Activated CD8-positive, alpha-beta memory T cell treated with anti-CD3 and anti-CD28 coated beads, Interleukin-2, amount 50 U/mL, for 48 hours (primary cell): ENCODE measurements at regions not wholly inside any gene's neighbourhood (a gene's known extent, or its start where the extent isn't known, plus 50 kb on each side); places are given as distances from the start of the nearest gene placed in this dataset.

Experiments
- DNase-seq: peaks from one replicate; pipeline ENCODE4 v3.0.0-alpha.2; 2020

DNA sequence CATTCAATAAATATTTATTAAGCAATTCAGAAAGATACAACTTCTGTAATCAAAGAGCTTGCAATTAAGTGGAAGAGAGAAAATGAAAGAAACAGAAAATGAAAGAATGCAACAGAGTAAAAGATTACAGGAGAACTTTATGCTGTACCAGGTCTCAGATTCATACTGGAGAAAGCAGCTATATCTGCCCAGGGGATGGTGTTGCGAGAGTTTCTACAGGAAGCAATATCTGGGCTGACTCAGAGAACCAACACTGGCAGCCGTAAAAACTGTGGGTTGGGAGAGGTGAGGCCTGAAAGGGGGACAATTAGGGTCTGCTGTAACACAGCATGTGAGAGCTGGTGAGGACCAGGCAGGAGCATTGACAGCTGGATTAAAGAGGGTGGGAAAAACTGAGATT lies 256.7 kb upstream of the TCF21 start:
- no peak for DNase-seq

DNA sequence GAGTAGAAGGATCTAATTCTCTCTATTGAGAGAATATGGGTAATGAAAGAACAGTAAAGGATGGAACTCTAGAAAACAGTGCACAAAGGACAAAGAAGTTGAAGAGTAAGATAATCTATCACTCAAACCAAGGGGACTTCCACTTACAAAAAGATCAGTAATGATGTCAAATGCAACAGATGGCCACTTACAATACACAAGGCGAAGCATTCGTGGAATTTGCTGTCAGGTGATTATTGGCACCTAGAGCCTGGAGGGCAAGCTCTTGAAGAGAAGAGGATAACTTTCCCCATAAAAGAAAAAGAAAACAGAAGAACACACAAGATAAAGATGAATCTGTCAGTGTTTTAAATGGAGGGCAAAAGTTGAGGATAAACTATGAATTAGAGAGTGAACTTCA lies 256.0 kb upstream of the TCF21 start:
- DNase-seq = no peak

GRCh38 chr6:133634474-133634873 lies 254.4 kb upstream of the TCF21 start:
- DNase-seq = no peak

DNA sequence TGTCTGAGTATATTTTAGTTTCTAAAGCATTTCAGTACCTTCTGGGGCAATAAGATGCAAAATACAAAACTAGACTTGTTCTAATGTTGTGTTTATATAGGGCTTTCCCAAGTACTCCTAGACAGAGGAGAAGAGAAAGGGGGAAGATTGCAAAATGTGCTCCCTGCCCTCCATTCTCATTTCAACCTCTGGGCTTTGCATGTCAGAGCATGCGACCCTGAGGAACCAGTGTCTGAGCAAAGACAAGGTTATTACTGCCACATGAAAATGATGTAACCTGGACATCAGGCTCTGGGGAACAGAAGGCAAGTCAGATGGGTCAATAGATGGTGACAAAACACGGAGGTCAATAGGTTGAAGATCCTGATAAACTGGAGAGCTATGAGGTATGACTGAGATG lies 253.5 kb upstream of the TCF21 start:
- DNase-seq = no peak

DNA sequence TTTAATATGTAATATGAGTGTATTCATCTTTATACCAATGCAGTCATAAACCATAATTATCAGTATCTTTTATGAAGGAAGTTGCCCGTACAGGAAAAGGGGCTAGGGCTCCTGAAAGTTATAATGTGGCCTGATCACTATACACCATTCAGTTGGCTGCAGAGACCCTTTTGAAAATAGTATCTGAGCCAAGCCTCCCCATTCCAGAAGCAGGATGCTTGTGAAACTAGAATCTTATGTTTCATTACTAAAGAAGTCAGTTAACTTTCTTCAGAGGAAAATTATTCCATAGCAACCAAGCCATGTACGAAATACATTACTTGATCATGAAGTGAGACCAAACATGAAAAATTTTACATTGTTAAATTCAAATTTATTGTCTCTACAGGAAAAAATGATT lies 251.5 kb upstream of the TCF21 start:
- no peak for DNase-seq

GRCh38 chr6:133637874-133638273 lies 251.0 kb upstream of the TCF21 start:
- DNase-seq = no peak

- no peak for DNase-seq
These were observed 247.8 kb upstream of the TCF21 start for GRCh38 chr6:133641104-133641503.

DNA sequence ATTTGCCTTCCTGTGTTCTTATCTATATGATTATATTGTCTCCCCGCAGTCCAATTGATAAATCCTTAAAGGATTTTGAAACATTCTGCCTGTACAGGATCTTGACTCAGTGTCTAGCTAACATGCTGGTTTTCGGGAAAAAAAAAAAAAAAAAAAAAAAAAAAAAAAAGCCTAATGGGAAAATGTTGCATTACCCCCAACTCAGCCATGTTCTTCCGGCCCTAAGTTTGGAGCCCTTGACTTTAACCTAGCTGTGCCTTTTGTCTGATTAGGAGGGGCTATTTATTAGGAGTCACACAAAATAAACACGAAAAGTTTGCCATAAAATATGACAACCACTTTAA lies 244.4 kb upstream of the TCF21 start:
- DNase-seq = no peak

DNA sequence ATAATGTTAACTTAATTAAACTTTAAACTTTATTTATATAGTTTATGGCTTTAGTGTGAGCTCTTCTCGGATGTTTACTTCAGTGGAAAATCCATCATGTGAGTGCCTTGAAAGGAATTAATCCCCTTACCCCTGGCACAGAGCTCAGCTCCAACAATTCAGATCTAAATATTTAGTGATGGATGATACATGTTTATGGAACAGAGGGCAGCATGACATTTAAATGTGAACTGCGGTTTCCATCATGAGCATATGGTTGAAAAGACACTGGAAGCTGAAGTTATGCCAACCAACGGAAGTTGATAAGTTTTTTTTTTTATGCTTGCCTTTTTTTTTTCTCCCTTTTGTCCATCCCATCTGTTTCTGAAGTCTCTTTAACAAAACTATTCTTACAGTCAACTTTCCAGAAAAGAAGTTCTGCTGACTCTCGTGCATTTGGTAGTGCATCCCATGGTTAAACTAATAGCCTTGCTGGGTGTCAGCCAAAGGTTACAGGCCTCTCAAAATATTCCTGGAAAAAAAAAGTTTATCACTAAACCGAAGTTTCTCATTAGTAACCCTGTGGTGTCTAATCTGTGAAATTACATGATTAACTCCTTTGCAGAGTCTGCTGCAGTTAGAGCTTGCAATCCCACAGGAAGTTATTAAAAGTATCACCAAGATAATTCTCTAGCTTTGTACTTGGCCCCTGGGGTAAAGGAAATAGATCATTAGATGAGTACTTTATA lies 243.9 kb upstream of the TCF21 start:
- no peak for DNase-seq

DNA sequence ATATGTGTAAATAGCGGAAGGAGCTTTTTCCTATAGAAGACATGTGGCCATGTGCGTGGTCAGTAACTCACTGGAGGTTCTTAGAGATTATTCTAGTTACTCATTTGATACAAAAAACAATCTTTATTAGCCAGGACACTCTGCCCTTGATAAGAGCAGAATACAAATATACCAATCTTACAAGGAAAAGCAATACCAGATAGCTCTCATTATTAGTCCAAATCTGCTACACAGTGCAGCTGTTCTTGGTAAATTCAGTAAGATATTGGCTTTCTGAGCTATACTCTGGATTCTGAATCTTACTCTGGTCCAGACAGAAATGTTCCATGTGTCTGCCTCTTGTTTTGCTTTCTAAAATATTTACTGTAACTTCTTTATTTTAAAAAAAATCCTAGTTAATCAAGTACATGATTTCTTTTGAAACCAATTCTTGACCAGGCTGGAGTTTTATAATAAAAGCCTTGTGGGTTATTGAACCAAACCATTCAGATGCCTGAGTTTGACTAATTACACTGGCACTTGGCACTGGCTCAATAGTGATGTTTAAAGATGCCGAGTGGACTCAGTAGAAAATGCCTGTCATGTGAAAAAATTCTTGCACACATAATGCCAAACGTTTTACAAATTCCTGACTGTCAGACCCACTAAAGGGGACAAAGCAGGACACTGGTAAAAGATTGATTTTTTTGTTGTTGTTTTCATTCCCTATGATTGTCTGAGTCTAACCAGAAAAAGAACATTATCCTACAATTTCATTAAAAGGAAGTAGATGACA lies 242.8 kb upstream of the TCF21 start:
- DNase-seq = no peak

DNA sequence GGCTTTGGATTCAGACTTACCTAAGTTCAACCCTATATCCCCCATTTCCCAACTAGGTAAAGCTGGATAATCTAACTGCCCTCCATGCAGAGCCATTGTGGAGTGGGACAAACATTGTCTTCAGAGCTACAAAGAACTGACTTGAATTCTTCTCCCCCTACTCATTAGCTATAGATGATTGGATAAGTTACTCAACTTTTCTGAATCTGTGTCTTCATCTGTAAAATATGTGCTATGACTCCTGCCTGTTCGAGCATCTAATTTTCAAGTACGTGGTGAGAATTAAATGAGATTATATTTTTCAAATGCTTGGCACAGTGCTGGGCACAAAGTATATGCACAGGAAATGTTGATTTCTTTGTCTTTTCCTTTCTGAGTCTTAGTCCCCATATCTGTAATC lies 240.3 kb upstream of the TCF21 start:
- no peak for DNase-seq

GRCh38 chr6:133671376-133671775 lies 217.5 kb upstream of the TCF21 start:
- no peak for DNase-seq

- DNase-seq = no peak
These were observed 215.9 kb upstream of the TCF21 start for GRCh38 chr6:133673056-133673455.

DNA sequence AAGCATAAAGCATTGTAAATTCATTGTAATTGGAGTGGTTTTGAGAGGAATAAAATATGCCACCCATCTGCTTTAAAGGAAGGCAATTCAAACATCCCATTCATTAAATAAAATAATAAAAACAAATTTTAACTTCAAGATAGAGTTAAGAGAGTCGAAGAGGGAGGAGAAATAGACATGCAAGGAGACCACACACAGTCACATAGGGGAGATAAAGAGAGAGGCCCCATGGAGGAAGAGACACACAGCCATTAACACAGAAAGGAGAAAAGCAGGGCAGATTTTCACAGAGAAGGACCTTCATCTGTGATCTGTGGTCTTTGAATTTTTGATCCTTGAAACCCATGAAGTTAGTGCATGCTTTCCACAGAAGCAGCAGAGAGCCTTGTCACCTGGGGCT lies 214.3 kb upstream of the TCF21 start:
- no peak for DNase-seq

DNA sequence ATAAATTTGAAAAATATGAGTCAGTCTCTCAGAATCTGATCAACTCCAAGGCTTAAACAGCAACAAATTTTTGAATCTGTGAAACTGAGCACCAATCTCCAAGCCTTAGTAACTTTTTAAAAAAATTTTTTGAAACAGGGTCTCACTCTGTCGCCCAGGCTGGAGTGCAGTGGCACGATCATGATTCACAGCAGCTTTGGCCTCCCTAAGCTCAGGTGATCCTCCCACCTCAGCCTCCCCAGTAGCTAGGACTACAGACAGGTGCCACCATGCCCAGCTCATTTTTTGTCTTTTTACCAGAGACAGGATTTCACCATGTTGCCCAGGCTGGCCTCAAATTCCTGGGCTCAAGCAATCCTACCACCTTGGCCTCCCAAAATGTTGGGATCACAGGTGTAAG lies 207.9 kb upstream of the TCF21 start:
- DNase-seq = no peak

DNA sequence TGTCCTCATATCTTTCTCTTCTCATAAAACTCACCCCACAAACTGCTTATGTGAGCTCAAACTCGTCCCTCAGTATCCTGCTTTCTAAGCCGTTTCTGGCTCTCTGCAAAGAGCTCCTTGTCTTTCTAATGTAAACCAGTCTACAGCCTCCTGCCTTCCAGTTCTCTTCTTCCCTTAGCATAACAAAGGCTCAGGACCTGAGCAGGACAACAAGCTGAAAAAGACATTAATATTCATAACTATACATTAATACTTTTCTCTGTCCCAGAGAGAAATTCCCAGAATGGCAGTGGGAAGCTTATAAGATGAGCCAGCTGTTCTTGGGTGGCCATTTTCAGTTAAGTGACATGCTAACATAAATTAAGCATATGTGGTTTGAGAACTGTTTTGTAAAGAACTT lies 207.0 kb upstream of the TCF21 start:
- DNase-seq = no peak

DNA sequence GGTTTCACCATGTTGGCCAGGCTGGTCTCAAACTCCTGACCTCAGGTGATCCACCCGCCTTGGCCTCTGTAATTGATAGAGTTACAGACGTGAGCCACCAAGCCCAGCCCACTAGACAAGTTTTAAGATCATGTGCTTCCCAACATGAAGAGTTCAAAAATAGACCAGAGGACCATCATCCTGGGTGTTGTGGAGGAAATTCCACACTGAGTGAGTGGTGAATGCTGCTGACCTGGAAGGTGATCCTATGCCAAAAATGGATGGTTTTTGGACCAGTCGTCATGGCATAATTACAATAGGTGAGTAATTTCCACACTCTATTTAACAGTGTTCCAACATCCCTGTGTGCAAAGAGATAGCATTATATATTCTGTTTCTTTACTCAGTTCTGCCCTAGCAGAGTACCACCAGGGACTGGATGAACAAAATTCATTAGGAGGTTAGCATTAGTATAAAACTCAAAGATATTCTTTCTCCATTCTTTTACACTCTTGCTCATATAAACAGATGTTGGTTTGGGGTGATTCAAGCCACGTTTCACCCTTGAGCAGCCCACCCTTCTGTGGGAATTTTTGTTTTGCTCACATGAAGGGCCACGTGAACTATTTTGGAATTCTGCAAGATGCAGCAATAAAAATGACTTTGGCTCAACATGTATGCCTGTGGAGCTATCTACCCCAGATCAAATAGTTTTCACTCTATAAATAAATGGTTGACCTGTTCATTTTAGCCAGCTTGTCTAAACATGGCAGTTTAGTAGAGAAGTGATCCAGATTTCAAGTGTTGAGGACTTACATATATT lies 206.2 kb upstream of the TCF21 start:
- DNase-seq = no peak

GRCh38 chr6:133683308-133683580 lies 205.7 kb upstream of the TCF21 start:
- DNase-seq = no peak

DNA sequence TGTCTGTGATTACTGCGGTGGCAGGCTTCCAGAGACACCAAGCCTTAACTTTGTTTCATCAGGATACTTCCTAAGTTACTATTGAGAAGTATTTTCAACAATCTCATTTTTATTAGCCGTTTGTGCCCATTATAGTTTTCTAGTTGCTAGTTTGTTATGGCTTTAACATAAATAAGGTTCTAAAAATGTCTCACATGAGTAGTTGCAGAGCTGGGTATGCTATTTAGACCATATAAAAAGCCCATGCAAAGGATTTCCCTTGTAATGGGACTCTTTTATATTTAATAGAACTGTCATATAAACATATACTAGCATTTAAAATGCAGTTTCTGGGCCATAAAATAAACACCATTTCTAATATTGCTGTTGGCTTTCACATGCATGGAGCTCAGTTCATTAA lies 205.3 kb upstream of the TCF21 start:
- no peak for DNase-seq

GRCh38 chr6:133688705-133689492 lies 200.0 kb upstream of the TCF21 start:
- DNase-seq = no peak

GRCh38 chr6:133689863-133690262 lies 199.1 kb upstream of the TCF21 start:
- no peak for DNase-seq

- no peak for DNase-seq
These were observed 195.3 kb upstream of the TCF21 start for GRCh38 chr6:133693565-133693964.

GRCh38 chr6:133697185-133697584 lies 191.7 kb upstream of the TCF21 start:
- no peak for DNase-seq
